ENCODE measurements at regions not wholly inside any gene's neighbourhood (a gene's known extent, or its start where the extent isn't known, plus 50 kb on each side); places are given as distances from the start of the nearest gene placed in this dataset.

GRCh38 chr6:81640126-81640525, 112.4 kb downstream of the TENT5A start (continued):
- no peak for TF ChIP-seq ATF3 (IDR thresholded peaks at IDR 0.05)
- no peak for TF ChIP-seq EZH2phosphoT487 (IDR thresholded peaks at IDR 0.05; ENCODE audit: borderline replicate concordance)
- no peak for TF ChIP-seq ZNF274 (IDR thresholded peaks at IDR 0.05; ENCODE audit: low read depth, low read length)

GRCh38 chr6:81638366-81638765, 114.1 kb downstream of the TENT5A start:
- no peak overlapping the region for H3K9ac ChIP-seq (ENCODE audit: low read length)
- H3K27me3 ChIP-seq (ENCODE audit: insufficient read depth, low read length), result no peaks in the 10 kb centered on the region
- no peaks in the 10 kb centered on the region for H3K36me3 ChIP-seq (ENCODE audit: control insufficient read depth in 1 of 2, insufficient read depth in 2 of 2, low read length in 2 of 2)
- ChIA-PET CTCF (no interaction called here), POLR2A (no interaction called here), RAD21 (ENCODE audit: low non-redundant PET in 1 of 2, low total read pairs in 2 of 2, uncharacterized antibody in 2 of 2, unreplicated experiment in 2 of 2) (no interaction called here)
- TF ChIP-seq ZNF274 (IDR thresholded peaks at IDR 0.05; ENCODE audit: low read depth, low read length) (no peak), SIN3A (IDR thresholded peaks at IDR 0.05; ENCODE audit: low read depth) (no peak), YY1 (IDR thresholded peaks at IDR 0.05; ENCODE audit: extremely low read depth, insufficient replicate concordance, low read depth, low read length) (no peak), ZBTB33 (IDR thresholded peaks at IDR 0.05; ENCODE audit: extremely low read depth, insufficient replicate concordance, low read length) (no peak), ELF1 (IDR thresholded peaks at IDR 0.05; ENCODE audit: borderline replicate concordance, low read depth) (no peak), SP1 (IDR thresholded peaks at IDR 0.05; ENCODE audit: low read depth) (no peak)
- H3K4me2 ChIP-seq (ENCODE audit: low read length), result no peak overlapping the region
- no peak overlapping the region for H3K4me3 ChIP-seq (replicated peaks in 1 of 2; ENCODE audit: low read depth in 1 of 2, low read length in 2 of 2)
- intact Hi-C loops (cut with micrococcal nuclease), result no loop called here
- H3K27ac ChIP-seq (ENCODE audit: low read depth, low read length), result no peak overlapping the region
- BruUV-seq (replicated peaks), result no TSS peak
- no peak for ATAC-seq
- no peaks in the 10 kb centered on the region for H4K20me1 ChIP-seq (ENCODE audit: insufficient read depth)
- no peaks in the 10 kb centered on the region for H3K9me2 ChIP-seq (ENCODE audit: insufficient read depth)
- H3K9me3 ChIP-seq (ENCODE audit: control insufficient read depth in 1 of 2, insufficient read depth in 1 of 2, low read depth in 1 of 2, low read length in 2 of 2), result no peaks in the 10 kb centered on the region
- H2AFZ ChIP-seq (ENCODE audit: low read depth, low read length, poor library complexity, severe bottlenecking), result no peak overlapping the region
- H3K4me1 ChIP-seq (ENCODE audit: control insufficient read depth in 1 of 2, insufficient read depth in 2 of 2, low read length in 2 of 2), result no peaks in the 10 kb centered on the region
- no peaks in the 10 kb centered on the region for H3K79me2 ChIP-seq (ENCODE audit: insufficient read depth, low read length)
- no peak for DNase-seq (ENCODE audit: low read depth, low spot score)
